Testis (tissue), 2 donors: ENCODE measurements at regions not wholly inside any gene's neighbourhood (a gene's known extent, or its start where the extent isn't known, plus 50 kb on each side); places are given as distances from the start of the nearest gene placed in this dataset.

Source experiments
- DNase-seq: peaks from one replicate; pipeline ENCODE4 v3.0.0-alpha.2; 2019
- H3K27ac ChIP-seq, 2 donors: fragments of 200-600 bp; sonication (generic); one replicate each; pipeline ENCODE4 v1.5.1; 2019
- H3K27me3 ChIP-seq: fragments of 200-600 bp; sonication (generic); one replicate; pipeline ENCODE4 v1.5.1; 2019
- H3K36me3 ChIP-seq: fragments of 200-600 bp; sonication (generic); one replicate; pipeline ENCODE4 v1.5.1; 2017; ENCODE audit warnings: low read depth; ENCODE audit errors: missing control alignments
- H3K4me1 ChIP-seq: fragments of 200-600 bp; sonication (generic); one replicate; pipeline ENCODE4 v1.5.1; 2019
- H3K4me3 ChIP-seq, 2 donors: fragments of 200-600 bp; sonication (generic); one replicate each; pipeline ENCODE4 v1.5.1; 2017 to 2019
- H3K9me3 ChIP-seq: fragments of 200-600 bp; sonication (generic); one replicate; pipeline ENCODE4 v1.5.1; 2017
- POLR2A ChIP-seq: fragments of 450-650 bp; IDR thresholded peaks from one replicate; pipeline ENCODE4 v1.6.1; 2017; ENCODE audit warnings: antibody characterized with exemption, mild to moderate bottlenecking, moderate library complexity
- WGBS, 2 donors: methylation state at CpG; one replicate each; pipeline ENCODE4 v1.1.5; 2018; 5-methylcytosine and 5-hydroxymethylcytosine counted together
- intact Hi-C: fragments of 100-400 bp; cut with DNase I; formaldehyde crosslinking; loops from one replicate; pipeline ENCODE4 v1.15.1; 2023; ENCODE audit warnings: low total_unique reads
- TF ChIP-seq, protein P1 (sequence below), 3 experiments: fragments of 450-650 bp in 2 of 3; fragments of 200-600 bp in 1 of 3; sonication (generic) in 1 of 3; IDR thresholded peaks; one replicate each; pipeline ENCODE4 v1.5.1; 2016 to 2019; ENCODE audit warnings: antibody characterized with exemption in 3 of 3, mild to moderate bottlenecking in 2 of 3, moderate library complexity in 1 of 3

DNA sequence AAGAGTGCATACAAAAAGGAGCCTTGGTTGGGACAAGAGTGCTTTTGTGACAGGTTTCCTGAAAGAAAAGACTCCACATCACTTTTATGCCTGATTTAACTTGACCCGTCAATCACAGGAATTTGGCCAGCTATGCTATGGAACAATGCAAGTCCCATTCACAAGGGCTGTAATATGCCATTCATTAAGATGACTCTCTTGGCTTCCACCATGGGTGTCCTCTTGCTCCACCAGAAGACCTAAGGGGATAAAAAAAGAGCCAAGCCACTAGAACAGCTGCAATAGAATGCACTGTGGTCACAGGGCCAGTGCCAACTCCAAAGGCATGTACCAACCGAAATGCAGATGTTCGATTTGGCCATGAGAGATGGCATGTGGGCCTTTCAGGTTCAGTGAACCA is 480.1 kb upstream of the MPDZ start:
- intact Hi-C loops: no loop called here
- 92 to 96% methylated on average over 3 of the region's 3 CpGs for WGBS, 2 donors
- no peaks in the 10 kb centered on the region for H3K27me3 ChIP-seq
- H3K4me1 ChIP-seq: no peaks in the 10 kb centered on the region
- no peaks in the 10 kb centered on the region for H3K9me3 ChIP-seq
- H3K4me3 ChIP-seq: no peak overlapping the region
- TF ChIP-seq, protein P1, sequence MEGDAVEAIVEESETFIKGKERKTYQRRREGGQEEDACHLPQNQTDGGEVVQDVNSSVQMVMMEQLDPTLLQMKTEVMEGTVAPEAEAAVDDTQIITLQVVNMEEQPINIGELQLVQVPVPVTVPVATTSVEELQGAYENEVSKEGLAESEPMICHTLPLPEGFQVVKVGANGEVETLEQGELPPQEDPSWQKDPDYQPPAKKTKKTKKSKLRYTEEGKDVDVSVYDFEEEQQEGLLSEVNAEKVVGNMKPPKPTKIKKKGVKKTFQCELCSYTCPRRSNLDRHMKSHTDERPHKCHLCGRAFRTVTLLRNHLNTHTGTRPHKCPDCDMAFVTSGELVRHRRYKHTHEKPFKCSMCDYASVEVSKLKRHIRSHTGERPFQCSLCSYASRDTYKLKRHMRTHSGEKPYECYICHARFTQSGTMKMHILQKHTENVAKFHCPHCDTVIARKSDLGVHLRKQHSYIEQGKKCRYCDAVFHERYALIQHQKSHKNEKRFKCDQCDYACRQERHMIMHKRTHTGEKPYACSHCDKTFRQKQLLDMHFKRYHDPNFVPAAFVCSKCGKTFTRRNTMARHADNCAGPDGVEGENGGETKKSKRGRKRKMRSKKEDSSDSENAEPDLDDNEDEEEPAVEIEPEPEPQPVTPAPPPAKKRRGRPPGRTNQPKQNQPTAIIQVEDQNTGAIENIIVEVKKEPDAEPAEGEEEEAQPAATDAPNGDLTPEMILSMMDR (IDR thresholded peaks at IDR 0.05): no peak
- no peak for TF ChIP-seq POLR2A
- no peak overlapping the region for H3K27ac ChIP-seq
- DNase-seq: no peak
- no peaks in the 10 kb centered on the region for H3K36me3 ChIP-seq

DNA sequence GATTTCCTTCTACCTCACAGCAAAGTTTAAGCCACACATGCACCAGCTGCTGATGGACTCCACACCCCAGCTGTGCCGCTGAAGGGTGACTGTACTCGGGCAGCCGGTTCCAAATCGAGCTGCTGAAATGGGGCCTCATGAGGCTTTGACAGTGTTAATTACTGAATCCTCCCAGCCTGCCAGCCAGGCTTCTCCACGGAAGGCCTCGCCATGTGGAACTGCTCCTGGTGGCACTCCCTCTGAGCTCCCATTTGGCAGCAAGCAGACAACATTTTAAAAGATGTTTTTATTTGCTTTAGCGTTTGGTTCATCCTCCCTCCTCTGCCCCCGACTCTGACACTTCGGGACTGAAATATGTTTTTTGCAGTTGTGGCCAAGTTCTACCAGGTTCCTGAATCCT is 479.4 kb upstream of the MPDZ start:
- H3K27ac ChIP-seq: no peak overlapping the region
- no peak for DNase-seq
- no peaks in the 10 kb centered on the region for H3K4me1 ChIP-seq
- whole genome bisulfite sequencing, 2 donors: 54 to 60% methylated on average over 5 to 9 of the region's 9 CpGs
- no peaks in the 10 kb centered on the region for H3K9me3 ChIP-seq
- intact Hi-C loops: no loop called here
- TF ChIP-seq, protein P1 (IDR thresholded peaks at IDR 0.05): no peak
- TF ChIP-seq POLR2A: no peak
- no peaks in the 10 kb centered on the region for H3K27me3 ChIP-seq
- no peaks in the 10 kb centered on the region for H3K36me3 ChIP-seq
- H3K4me3 ChIP-seq: no peak overlapping the region

DNA sequence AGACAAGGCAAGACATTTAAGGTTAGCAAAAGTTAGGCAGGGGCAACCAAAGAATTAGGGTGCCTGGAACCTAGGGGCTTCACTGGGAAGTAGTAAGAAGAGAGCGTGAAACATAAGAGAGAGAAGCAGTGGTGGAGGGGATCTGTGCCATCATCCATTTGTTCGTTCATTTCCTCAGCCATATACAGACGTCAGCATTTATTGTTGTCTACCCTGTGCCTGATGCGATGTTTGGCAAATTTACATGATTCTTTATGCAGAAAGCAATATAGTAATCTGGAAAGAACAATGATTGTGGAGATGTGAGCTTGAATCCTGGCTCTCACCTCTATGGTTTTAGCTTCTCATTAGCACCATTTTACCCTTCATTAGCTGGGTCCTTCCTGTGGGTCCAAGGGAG is 477.5 kb upstream of the MPDZ start:
- intact Hi-C loops: no loop called here
- 91 to 93% methylated on average over 4 of the region's 4 CpGs for WGBS, 2 donors
- DNase-seq: no peak
- TF ChIP-seq, protein P1 (IDR thresholded peaks at IDR 0.05): no peak
- TF ChIP-seq POLR2A: no peak
- no peaks in the 10 kb centered on the region for H3K27me3 ChIP-seq
- H3K36me3 ChIP-seq: no peaks in the 10 kb centered on the region
- no peaks in the 10 kb centered on the region for H3K9me3 ChIP-seq
- H3K27ac ChIP-seq: no peak overlapping the region
- no peaks in the 10 kb centered on the region for H3K4me1 ChIP-seq
- no peak overlapping the region for H3K4me3 ChIP-seq

DNA sequence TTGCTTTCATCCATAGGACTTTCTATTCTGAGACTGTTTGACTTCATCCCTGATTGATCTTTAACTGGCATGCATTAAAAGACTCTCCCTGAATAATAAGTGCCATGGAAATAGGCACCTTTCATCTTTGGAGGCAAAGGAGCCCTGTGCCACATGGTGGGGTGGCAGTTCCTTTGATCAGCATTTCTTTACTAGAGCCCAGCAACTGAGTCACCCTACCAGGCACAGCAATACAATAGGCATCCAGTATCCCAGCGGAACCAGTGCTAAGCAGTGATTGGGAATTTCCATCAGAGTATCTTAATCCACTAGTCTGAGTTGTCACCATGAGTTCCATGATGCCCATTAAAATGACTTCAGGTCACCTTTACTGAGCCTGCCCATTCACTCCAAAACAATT is 476.1 kb upstream of the MPDZ start:
- no peak for DNase-seq
- no peak for TF ChIP-seq POLR2A
- TF ChIP-seq, protein P1 (IDR thresholded peaks at IDR 0.05): no peak
- Histone ChIP-seq H3K9me3 (no peaks in the 10 kb centered on the region), H3K36me3 (no peaks in the 10 kb centered on the region), H3K27me3 (no peaks in the 10 kb centered on the region), H3K4me3 (no peak overlapping the region), H3K27ac (no peak overlapping the region), H3K4me1 (no peaks in the 10 kb centered on the region)
- 92 to 94% methylated on average over 1 of the region's 1 CpG for WGBS, 2 donors
- intact Hi-C loops: no loop called here

DNA sequence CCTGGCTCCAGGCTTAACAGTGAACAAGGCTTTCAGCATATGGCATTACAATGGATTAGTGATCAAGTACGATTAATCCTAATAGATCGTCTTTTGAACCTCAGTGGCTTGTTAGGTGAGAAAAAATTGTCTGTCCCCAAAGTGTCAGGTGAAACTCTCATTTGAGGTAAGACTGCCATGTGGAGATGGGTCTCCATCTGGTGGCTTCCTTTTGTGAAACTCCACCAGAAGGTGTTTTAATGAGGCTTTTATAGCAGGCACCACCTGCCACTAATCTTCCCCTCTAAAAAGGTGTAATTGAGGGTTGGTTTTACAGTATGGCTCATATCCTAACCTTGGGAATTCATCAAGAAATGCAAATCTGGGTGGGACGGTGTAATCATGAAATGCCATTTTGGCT is 471.1 kb upstream of the MPDZ start:
- TF ChIP-seq, protein P1 (IDR thresholded peaks at IDR 0.05): no peak
- TF ChIP-seq POLR2A: no peak
- no peaks in the 10 kb centered on the region for H3K36me3 ChIP-seq
- H3K27me3 ChIP-seq: no peaks in the 10 kb centered on the region
- H3K4me3 ChIP-seq: no peak overlapping the region
- intact Hi-C loops: no loop called here
- 90 to 97% methylated on average over 3 of the region's 3 CpGs for WGBS, 2 donors
- H3K9me3 ChIP-seq: no peaks in the 10 kb centered on the region
- no peak for DNase-seq
- H3K4me1 ChIP-seq: no peaks in the 10 kb centered on the region
- no peak overlapping the region for H3K27ac ChIP-seq
